ENCODE measurements at regions not wholly inside any gene's neighbourhood (a gene's known extent, or its start where the extent isn't known, plus 50 kb on each side); places are given as distances from the start of the nearest gene placed in this dataset.

GRCh38 chr6:74901576-74901975 lies 304.3 kb downstream of the COL12A1 start:
- no peak for DNase-seq (ENCODE audit: low read depth)
- Mint-ChIP-seq H3K4me1 (ENCODE audit: low read depth, unreplicated experiment) (no peaks in the 10 kb centered on the region), H3K27ac (ENCODE audit: unreplicated experiment) (no peak overlapping the region), H3K36me3 (ENCODE audit: low read depth, unreplicated experiment) (peaks cover 5% of the 10 kb centered on the region), H3K9me3 (ENCODE audit: unreplicated experiment) (peaks cover 25% of the 10 kb centered on the region), H3K27me3 (ENCODE audit: low read depth, unreplicated experiment) (no peaks in the 10 kb centered on the region), H3K4me3 (ENCODE audit: unreplicated experiment) (no peak overlapping the region)
- no peaks in the 10 kb centered on the region for H4K20me1 ChIP-seq (ENCODE audit: insufficient read depth, low read length)
- H3K4me1 ChIP-seq (ENCODE audit: insufficient read depth, low read length), result no peaks in the 10 kb centered on the region
- no peaks in the 10 kb centered on the region for H3K79me2 ChIP-seq (ENCODE audit: insufficient read depth, low read length)
- no peaks in the 10 kb centered on the region for H3K9me3 ChIP-seq (ENCODE audit: insufficient read depth, low read depth, low read length)
- H2AFZ ChIP-seq (ENCODE audit: low read depth, low read length), result no peak overlapping the region
- no peak overlapping the region for H3K9ac ChIP-seq (ENCODE audit: low read length)
- TF ChIP-seq CTCF (IDR thresholded peaks at IDR 0.05; ENCODE audit: insufficient read depth, low read depth, low read length) (no peak), EZH2 (IDR thresholded peaks at IDR 0.05; ENCODE audit: insufficient read depth, low read length) (no peak)
- H3K27ac ChIP-seq (ENCODE audit: low read depth, low read length), result no peak overlapping the region
- H3K36me3 ChIP-seq (ENCODE audit: insufficient read depth, low read length), result no peaks in the 10 kb centered on the region
- H3K4me3 ChIP-seq (ENCODE audit: insufficient read depth, low read depth, low read length), result no peak overlapping the region
- no peak overlapping the region for H3K4me2 ChIP-seq (ENCODE audit: low read length)
- H3K27me3 ChIP-seq (ENCODE audit: insufficient read depth, low read length), result no peaks in the 10 kb centered on the region
- FAIRE-seq, result no peak

GRCh38 chr6:74899416-74899815 lies 306.4 kb downstream of the COL12A1 start:
- FAIRE-seq (no peak), DNase-seq (ENCODE audit: low read depth) (peak; percentile 52)
- Histone ChIP-seq H3K27ac (ENCODE audit: low read depth, low read length) (no peak overlapping the region), H3K4me2 (ENCODE audit: low read length) (no peak overlapping the region), H3K79me2 (ENCODE audit: insufficient read depth, low read length) (no peaks in the 10 kb centered on the region), H3K9me3 (ENCODE audit: insufficient read depth, low read depth, low read length) (no peaks in the 10 kb centered on the region), H2AFZ (ENCODE audit: low read depth, low read length) (no peak overlapping the region), H3K4me3 (ENCODE audit: insufficient read depth, low read depth, low read length) (no peak overlapping the region), H4K20me1 (ENCODE audit: insufficient read depth, low read length) (no peaks in the 10 kb centered on the region), H3K4me1 (ENCODE audit: insufficient read depth, low read length) (no peaks in the 10 kb centered on the region), H3K36me3 (ENCODE audit: insufficient read depth, low read length) (no peaks in the 10 kb centered on the region), H3K9ac (ENCODE audit: low read length) (no peak overlapping the region), H3K27me3 (ENCODE audit: insufficient read depth, low read length) (no peaks in the 10 kb centered on the region)
- peaks cover 5% of the 10 kb centered on the region for H3K36me3 Mint-ChIP-seq (ENCODE audit: low read depth, unreplicated experiment)
- no peak overlapping the region for H3K27ac Mint-ChIP-seq (ENCODE audit: unreplicated experiment)
- no peaks in the 10 kb centered on the region for H3K4me1 Mint-ChIP-seq (ENCODE audit: low read depth, unreplicated experiment)
- H3K9me3 Mint-ChIP-seq (ENCODE audit: unreplicated experiment), result peaks cover 21% of the 10 kb centered on the region
- H3K4me3 Mint-ChIP-seq (ENCODE audit: unreplicated experiment), result no peak overlapping the region
- H3K27me3 Mint-ChIP-seq (ENCODE audit: low read depth, unreplicated experiment), result no peaks in the 10 kb centered on the region
- TF ChIP-seq CTCF (IDR thresholded peaks at IDR 0.05; ENCODE audit: insufficient read depth, low read depth, low read length) (peak; percentile 29), EZH2 (IDR thresholded peaks at IDR 0.05; ENCODE audit: insufficient read depth, low read length) (no peak)

- no peaks in the 10 kb centered on the region for H3K27me3 Mint-ChIP-seq (ENCODE audit: low read depth, unreplicated experiment)
- FAIRE-seq (no peak), DNase-seq (ENCODE audit: low read depth) (no peak)
- H3K36me3 Mint-ChIP-seq (ENCODE audit: low read depth, unreplicated experiment), result no peaks in the 10 kb centered on the region
- H3K4me1 ChIP-seq (ENCODE audit: insufficient read depth, low read length), result no peaks in the 10 kb centered on the region
- no peak overlapping the region for H3K4me3 ChIP-seq (ENCODE audit: insufficient read depth, low read depth, low read length)
- no peak overlapping the region for H3K27ac ChIP-seq (ENCODE audit: low read depth, low read length)
- no peak overlapping the region for H3K4me3 Mint-ChIP-seq (ENCODE audit: unreplicated experiment)
- no peaks in the 10 kb centered on the region for H3K9me3 ChIP-seq (ENCODE audit: insufficient read depth, low read depth, low read length)
- peaks cover 3% of the 10 kb centered on the region for H3K9me3 Mint-ChIP-seq (ENCODE audit: unreplicated experiment)
- TF ChIP-seq EZH2 (IDR thresholded peaks at IDR 0.05; ENCODE audit: insufficient read depth, low read length) (no peak), CTCF (IDR thresholded peaks at IDR 0.05; ENCODE audit: insufficient read depth, low read depth, low read length) (no peak)
- no peaks in the 10 kb centered on the region for H3K36me3 ChIP-seq (ENCODE audit: insufficient read depth, low read length)
- no peaks in the 10 kb centered on the region for H4K20me1 ChIP-seq (ENCODE audit: insufficient read depth, low read length)
- H3K4me1 Mint-ChIP-seq (ENCODE audit: low read depth, unreplicated experiment), result no peaks in the 10 kb centered on the region
- H3K27me3 ChIP-seq (ENCODE audit: insufficient read depth, low read length), result no peaks in the 10 kb centered on the region
- H3K4me2 ChIP-seq (ENCODE audit: low read length), result no peak overlapping the region
- no peaks in the 10 kb centered on the region for H3K79me2 ChIP-seq (ENCODE audit: insufficient read depth, low read length)
- no peak overlapping the region for H3K27ac Mint-ChIP-seq (ENCODE audit: unreplicated experiment)
- no peak overlapping the region for H2AFZ ChIP-seq (ENCODE audit: low read depth, low read length)
- no peak overlapping the region for H3K9ac ChIP-seq (ENCODE audit: low read length)
These were observed 313.8 kb downstream of the COL12A1 start for GRCh38 chr6:74892091-74892490.

Measured in astrocyte (in vitro differentiated cells and primary cell).